Stimulated activated CD4-positive, alpha-beta T cell treated with anti-CD3 and anti-CD28 coated beads, Interleukin-2, amount 100 ng/mL, for 48 hours (primary cell): ENCODE measurements at regions not wholly inside any gene's neighbourhood (a gene's known extent, or its start where the extent isn't known, plus 50 kb on each side); places are given as distances from the start of the nearest gene placed in this dataset.
"Not testable (repeated sequence)": the region's sequence is repeated elsewhere in the genome, so short reads cannot be mapped to it uniquely, and the experiment has no call there.

ENCODE experiments used
- DNase-seq, 2 donors: peaks; one replicate each; pipeline ENCODE4 v3.0.0-alpha.2; 2020

GRCh38 chr21:32823296-32823695 lies 51.7 kb upstream of the PAXBP1 start:
- DNase-seq = not testable (repeated sequence)

- no peak for DNase-seq
Measured at GRCh38 chr21:32824950-32825349, 53.4 kb upstream of the PAXBP1 start.

- peak; percentile 18 to 28 for DNase-seq
Measured at GRCh38 chr21:32826329-32827167, 55.0 kb upstream of the PAXBP1 start.

DNA sequence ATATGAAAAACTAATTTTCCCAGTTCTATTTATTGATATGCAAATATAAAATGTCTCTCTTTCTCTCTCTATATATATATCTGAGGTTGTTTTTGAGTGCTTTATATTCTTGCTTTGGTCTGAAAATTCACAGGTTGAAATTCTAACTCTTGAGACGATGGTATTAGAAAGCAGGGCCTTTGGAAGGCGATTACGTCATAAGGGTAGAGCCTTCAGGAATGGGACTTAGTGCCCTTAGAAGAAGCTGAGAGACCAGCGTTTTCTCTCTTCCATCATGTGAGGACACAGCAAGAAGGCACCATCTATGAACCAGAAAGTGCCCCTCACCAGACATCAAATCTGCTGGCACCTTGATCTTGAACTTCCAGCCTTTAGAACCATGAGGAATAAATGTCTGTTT lies 57.4 kb upstream of the PAXBP1 start:
- DNase-seq = no peak

GRCh38 chr21:32829504-32829903 lies 57.9 kb upstream of the PAXBP1 start:
- DNase-seq = no peak

DNA sequence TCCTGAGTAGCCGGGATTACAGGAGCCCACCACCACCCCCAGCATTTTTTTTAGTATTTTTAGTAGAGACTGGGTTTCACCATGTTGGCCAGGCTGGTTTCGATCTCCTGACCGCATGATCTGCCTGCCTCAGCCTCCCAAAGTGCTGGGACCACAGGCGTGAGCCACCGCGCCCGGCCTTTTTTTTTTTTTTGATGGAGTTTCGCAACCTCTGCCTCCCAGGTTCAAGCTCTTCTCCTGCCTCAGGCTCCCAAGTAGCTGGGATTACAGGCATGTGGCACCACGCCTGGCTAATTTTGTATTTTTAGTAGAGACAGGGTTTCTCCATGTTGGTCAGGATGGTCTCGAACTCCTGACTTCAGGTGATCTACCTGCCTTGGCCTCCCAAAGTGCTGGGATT lies 60.2 kb upstream of the PAXBP1 start:
- not testable (repeated sequence) for DNase-seq

DNA sequence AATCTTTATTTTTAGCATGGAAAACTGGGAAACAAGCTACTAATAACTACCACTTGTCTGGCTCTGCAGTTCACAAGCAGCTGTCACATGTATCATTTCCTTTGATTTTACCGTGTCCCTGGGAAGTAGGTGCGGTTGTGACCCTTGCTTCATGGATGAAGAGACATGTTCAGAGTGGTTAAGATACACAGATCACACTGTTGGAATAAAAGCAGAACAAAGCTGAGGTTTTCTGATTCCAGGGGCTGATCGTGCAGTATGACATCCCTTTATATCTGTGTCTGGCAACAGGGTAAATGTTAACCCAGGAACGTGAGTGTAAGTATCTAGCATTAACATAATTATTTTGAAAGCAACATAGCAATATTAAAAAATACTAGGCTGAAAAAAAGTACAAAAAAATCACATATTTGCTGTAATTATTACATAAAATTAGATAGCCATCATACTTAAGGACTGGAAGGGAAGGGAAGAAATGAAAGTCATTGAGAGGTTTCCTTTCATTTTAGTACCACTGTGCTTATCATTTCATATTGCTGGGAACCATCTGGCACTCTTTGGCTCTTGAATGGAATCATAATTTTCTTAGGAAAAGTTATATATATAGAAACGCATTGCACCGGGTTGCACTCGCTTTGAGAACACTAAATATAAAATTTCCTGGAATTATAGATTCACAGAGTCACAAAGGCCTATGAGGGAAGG lies 62.8 kb upstream of the PAXBP1 start:
- no peak for DNase-seq

DNA sequence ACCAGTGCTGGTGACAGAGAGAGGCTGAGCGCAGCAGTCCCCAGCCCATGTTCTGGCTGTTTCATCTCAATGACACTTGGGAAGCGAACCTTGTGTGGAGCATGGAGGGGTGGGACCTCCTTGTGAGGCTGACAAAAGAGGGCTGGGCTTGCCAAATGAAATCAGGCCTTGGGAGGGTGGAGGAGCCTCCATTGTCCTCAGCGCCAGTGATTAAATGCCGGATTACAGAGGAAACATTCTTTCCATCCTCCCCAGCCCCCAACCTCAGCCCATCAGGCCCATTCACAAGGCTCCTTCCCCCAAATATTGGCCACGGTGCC lies 63.3 kb upstream of the PAXBP1 start:
- DNase-seq = no peak

GRCh38 chr21:32842146-32842545 lies 70.6 kb upstream of the PAXBP1 start:
- no peak for DNase-seq

DNA sequence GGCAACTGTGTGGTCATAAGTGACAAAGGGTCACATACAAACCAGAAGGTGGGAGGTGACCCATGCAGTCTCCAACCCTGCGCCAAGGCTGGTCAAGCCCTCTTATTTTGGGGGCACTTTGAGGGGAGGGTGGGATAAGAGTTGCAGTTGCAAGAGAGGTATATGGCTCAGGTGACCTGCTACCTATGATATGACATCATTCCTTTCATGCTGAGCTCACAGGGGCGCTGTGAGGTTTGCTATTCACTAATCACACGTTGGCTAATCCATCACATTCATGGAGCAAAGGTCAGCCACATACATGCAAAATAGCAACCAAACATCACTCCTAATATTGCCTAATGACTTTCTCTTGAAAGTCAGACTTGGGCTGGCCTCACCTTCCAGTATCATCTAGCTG lies 72.0 kb upstream of the PAXBP1 start:
- DNase-seq = no peak

DNA sequence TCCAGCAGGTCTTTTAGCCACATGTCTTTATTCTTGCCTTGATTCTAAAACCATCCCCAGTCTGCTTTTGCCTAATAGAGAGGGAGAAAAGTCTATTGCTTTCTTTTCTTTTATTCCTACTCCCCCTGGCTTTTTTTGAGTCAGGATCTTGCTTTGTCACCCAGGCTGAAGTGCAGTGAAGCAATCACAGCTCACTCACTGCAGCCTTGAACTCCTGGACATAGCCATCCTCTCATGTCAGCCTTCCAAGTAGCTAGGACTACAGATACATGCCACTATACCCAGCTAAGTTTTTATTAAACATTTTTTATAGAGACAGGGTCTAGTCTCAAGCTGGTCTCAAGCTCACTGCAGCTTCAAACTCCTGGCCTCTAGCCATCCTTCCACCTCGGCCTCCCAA lies 72.5 kb upstream of the PAXBP1 start:
- no peak for DNase-seq

DNA sequence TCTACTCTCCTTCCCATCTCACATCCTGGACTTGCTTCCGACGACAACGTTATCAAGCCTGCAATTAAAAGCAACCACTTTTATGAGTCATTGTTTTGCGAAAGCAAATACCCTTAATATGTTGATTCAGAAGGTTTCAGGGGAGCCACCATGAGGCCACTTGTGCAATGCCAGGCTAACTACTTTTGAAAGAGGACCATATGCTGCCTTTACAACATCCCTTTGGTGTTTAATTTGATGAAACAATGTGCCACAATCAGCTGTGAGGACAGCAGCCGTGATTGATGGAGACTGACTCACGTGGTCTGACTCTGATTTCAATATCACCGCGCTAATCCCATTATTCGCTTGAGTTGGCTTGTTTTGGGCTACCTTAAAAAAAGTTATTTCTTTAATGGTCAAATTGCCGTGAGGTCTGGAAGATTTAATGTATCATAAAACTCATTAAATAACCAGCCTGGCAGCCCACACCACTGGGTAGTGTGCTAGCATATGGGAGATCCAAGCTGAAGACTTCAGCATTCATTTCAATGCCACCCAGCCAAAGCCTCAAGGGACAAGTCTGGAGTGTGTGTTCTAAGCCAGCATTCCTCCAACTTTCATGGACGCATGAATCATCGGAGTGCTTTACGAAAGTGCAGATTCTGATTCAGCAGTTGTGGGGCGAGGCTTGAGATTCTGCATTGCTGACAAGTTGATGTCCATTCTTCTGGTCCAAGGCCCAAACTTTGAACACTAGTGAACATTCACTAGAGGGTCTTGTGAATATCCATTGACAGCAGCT lies 73.3 kb upstream of the PAXBP1 start:
- DNase-seq = no peak

GRCh38 chr21:32858628-32859027 lies 87.1 kb upstream of the PAXBP1 start:
- no peak for DNase-seq

GRCh38 chr21:32860399-32860798 lies 88.8 kb upstream of the PAXBP1 start:
- no peak for DNase-seq

- no peak for DNase-seq
Measured at GRCh38 chr21:32861866-32862265, 90.3 kb upstream of the PAXBP1 start.

- no peak for DNase-seq
Measured at GRCh38 chr21:32867597-32867996, 96.0 kb upstream of the PAXBP1 start.

- DNase-seq = no peak
Measured at GRCh38 chr21:32868631-32869454, 97.3 kb upstream of the PAXBP1 start.

- DNase-seq = no peak
Measured at GRCh38 chr21:32869459-32869858, 97.9 kb upstream of the PAXBP1 start.

GRCh38 chr21:32876426-32876825 lies 104.9 kb upstream of the PAXBP1 start:
- no peak for DNase-seq

DNA sequence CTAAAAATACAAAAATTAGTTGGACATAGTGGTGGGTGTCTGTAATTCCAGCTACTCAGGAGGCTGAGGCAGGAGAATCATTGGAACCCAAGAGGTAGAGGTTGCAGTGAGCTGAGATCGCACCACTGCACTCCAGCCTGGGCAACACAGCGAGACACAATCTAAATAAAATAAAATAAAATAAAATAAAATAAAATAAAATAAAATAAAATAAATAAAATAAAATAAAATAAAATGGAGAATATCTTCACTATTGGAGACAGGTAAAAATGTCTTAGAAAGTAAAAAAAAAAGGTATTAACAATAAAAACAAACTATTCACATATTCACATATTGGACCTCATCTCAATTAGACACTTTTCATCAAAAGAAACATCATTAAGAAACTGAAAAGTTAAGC lies 106.3 kb upstream of the PAXBP1 start:
- not testable (repeated sequence) for DNase-seq

GRCh38 chr21:32878661-32879060 lies 107.1 kb upstream of the PAXBP1 start:
- DNase-seq = no peak

GRCh38 chr21:32881458-32881857 lies 109.9 kb upstream of the PAXBP1 start:
- no peak for DNase-seq

DNA sequence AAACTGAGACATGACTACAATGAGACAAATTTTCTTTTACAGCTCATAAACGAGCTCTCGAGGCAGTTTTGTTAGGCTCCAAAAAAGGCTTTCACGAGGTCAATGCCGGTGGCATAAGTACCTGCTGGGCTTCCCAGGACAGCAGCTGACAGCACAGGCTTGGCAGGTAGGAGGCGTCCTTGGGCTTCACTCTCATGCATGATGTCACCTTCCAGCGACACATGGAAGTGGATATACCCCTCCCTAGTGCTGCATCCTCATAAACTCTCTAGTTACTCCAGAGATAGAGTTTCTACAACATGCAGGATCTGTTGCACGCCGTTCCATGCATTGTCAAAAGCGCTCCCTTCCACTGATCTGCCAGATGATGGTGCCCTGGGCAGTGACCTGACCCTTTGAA lies 112.5 kb upstream of the PAXBP1 start:
- no peak for DNase-seq
